Uterus (tissue), 2 donors: ENCODE measurements at regions not wholly inside any gene's neighbourhood (a gene's known extent, or its start where the extent isn't known, plus 50 kb on each side); places are given as distances from the start of the nearest gene placed in this dataset.

Source experiments
- CTCF ChIP-seq, 4 experiments: fragments of 200-600 bp in 2 of 4; fragments of 450-650 bp in 2 of 4; sonication (generic) in 2 of 4; IDR thresholded peaks; one replicate each; pipeline ENCODE4 v1.5.1; 2016 to 2019; ENCODE audit warnings: antibody characterized with exemption in 4 of 4, mild to moderate bottlenecking in 2 of 4, moderate library complexity in 1 of 4
- POLR2A ChIP-seq, 2 donors: fragments of 450-650 bp; IDR thresholded peaks; one replicate each; pipeline ENCODE4 v1.6.1; 2016; ENCODE audit warnings: antibody characterized with exemption in 2 of 2, mild to moderate bottlenecking in 1 of 2, moderate library complexity in 1 of 2

GRCh38 chr2:183259921-183260320, 135.7 kb downstream of the NUP35 start:
- TF ChIP-seq CTCF (IDR thresholded peaks at IDR 0.05) (no peak), POLR2A (IDR thresholded peaks at IDR 0.05) (no peak)
